Adrenal gland (tissue), 5 donors: ENCODE measurements at regions not wholly inside any gene's neighbourhood (a gene's known extent, or its start where the extent isn't known, plus 50 kb on each side); places are given as distances from the start of the nearest gene placed in this dataset.

Experiments used
- POLR2A ChIP-seq, 2 donors: fragments of 450-650 bp; IDR thresholded peaks; one replicate each; pipeline ENCODE4 v1.6.1; 2017; ENCODE audit warnings: antibody characterized with exemption in 2 of 2, mild to moderate bottlenecking in 2 of 2, moderate library complexity in 1 of 2
- TF ChIP-seq, protein P1 (sequence below), 6 experiments: fragments of 450-650 bp in 4 of 6; fragments of 200-600 bp in 2 of 6; sonication (generic) in 1 of 6; IDR thresholded peaks; 1 replicate in 5 of 6; 2 replicates in 1 of 6; pipeline versions ENCODE4 v1.5.1 to v1.8.0; 2016 to 2021; ENCODE audit warnings: antibody characterized with exemption in 6 of 6, mild to moderate bottlenecking in 2 of 6, moderate library complexity in 1 of 6
- donor health status: DM: no; HTN: no; CAD: no.

- no peak for TF ChIP-seq POLR2A (IDR thresholded peaks at IDR 0.05)
- TF ChIP-seq, protein P1, sequence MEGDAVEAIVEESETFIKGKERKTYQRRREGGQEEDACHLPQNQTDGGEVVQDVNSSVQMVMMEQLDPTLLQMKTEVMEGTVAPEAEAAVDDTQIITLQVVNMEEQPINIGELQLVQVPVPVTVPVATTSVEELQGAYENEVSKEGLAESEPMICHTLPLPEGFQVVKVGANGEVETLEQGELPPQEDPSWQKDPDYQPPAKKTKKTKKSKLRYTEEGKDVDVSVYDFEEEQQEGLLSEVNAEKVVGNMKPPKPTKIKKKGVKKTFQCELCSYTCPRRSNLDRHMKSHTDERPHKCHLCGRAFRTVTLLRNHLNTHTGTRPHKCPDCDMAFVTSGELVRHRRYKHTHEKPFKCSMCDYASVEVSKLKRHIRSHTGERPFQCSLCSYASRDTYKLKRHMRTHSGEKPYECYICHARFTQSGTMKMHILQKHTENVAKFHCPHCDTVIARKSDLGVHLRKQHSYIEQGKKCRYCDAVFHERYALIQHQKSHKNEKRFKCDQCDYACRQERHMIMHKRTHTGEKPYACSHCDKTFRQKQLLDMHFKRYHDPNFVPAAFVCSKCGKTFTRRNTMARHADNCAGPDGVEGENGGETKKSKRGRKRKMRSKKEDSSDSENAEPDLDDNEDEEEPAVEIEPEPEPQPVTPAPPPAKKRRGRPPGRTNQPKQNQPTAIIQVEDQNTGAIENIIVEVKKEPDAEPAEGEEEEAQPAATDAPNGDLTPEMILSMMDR (IDR thresholded peaks at IDR 0.05) = no peak
Observed at GRCh38 chr16:54589326-54589725, 302.7 kb upstream of the IRX3 start.
